SK-N-SH (cell line): ENCODE measurements at regions not wholly inside any gene's neighbourhood (a gene's known extent, or its start where the extent isn't known, plus 50 kb on each side); places are given as distances from the start of the nearest gene placed in this dataset.

Experiments used
- CTCF ChIA-PET: fragments of 300-600, 350-600 bp; formaldehyde crosslinking; extraction: SDS; loops from one replicate; lab custom pipeline; 2021; lab: Yijun Ruan, JAX
- POLR2A ChIA-PET: fragments of 350-600 bp; sonication (Branson Sonifier 250); formaldehyde crosslinking; extraction: SDS; loops from one replicate; lab custom pipeline; 2020; ENCODE audit warnings: antibody characterized with exemption, inconsistent platforms; lab: Yijun Ruan, JAX
- DNase-seq: peaks from one replicate; pipeline ENCODE4 v3.0.0; 2012
- H2AFZ ChIP-seq: fragments of 200-600 bp; sonication (generic); 2 replicates; pipeline ENCODE4 v1.8.1; 2016; ENCODE audit warnings: antibody characterized with exemption, mild to moderate bottlenecking, low read depth
- H3F3A ChIP-seq: fragments of 200-600 bp; sonication (generic); replicated peaks from 2 replicates; pipeline ENCODE3; 2016; ENCODE audit warnings: antibody characterized with exemption, mild to moderate bottlenecking; ENCODE audit not compliant: insufficient read depth
- H3K27ac ChIP-seq, 2 experiments: fragments of 200-500 bp in 1 of 2; fragments of 200-600 bp in 1 of 2; sonication (Bioruptor generic) in 1 of 2; sonication (generic), shearing (Covaris generic) in 1 of 2; 2 replicates each; pipeline versions ENCODE4 v1.5.1 to v1.6.1; 2014 to 2016; ENCODE audit warnings: low read depth in 2 of 2, inconsistent platforms in 1 of 2, low read length in 1 of 2, mild to moderate bottlenecking in 1 of 2, mixed read lengths in 1 of 2
- H3K27me3 ChIP-seq: fragments of 200-600 bp; sonication (generic), shearing (Covaris generic); 2 replicates; pipeline ENCODE4 v1.6.1; 2016; ENCODE audit warnings: mixed run types; ENCODE audit not compliant: insufficient read depth
- H3K36me3 ChIP-seq, 2 experiments: fragments of 200-500 bp in 1 of 2; fragments of 200-600 bp in 1 of 2; sonication (Bioruptor generic) in 1 of 2; sonication (generic) in 1 of 2; replicated peaks in 1 of 2; 2 replicates each; pipeline versions ENCODE3 to v1.5.1; 2014 to 2016; ENCODE audit warnings: low read length in 1 of 2, mild to moderate bottlenecking in 1 of 2; ENCODE audit not compliant: insufficient read depth in 2 of 2, control insufficient read depth in 1 of 2
- H3K4me1 ChIP-seq, 2 experiments: fragments of 200-500 bp in 1 of 2; fragments of 200-600 bp in 1 of 2; sonication (Bioruptor generic) in 1 of 2; sonication (generic), shearing (Covaris generic) in 1 of 2; 2 replicates each; pipeline versions ENCODE4 v1.5.1 to v1.6.1; 2014 to 2016; ENCODE audit warnings: low read depth in 1 of 2, low read length in 1 of 2, mixed run types in 1 of 2; ENCODE audit not compliant: insufficient read depth in 2 of 2, control insufficient read depth in 1 of 2
- H3K4me2 ChIP-seq: fragments of 200-600 bp; sonication (generic), shearing (Covaris generic); 2 replicates; pipeline ENCODE4 v1.6.1; 2017; ENCODE audit warnings: mixed run types
- H3K4me3 ChIP-seq, 2 experiments: fragments of 200-500 bp in 1 of 2; fragments of 200-600 bp in 1 of 2; sonication (Bioruptor generic) in 1 of 2; sonication (generic), shearing (Covaris generic) in 1 of 2; 2 replicates each; pipeline versions ENCODE4 v1.5.1 to v1.8.1; 2014 to 2016; ENCODE audit warnings: low read depth in 2 of 2, inconsistent platforms in 1 of 2, low read length in 1 of 2, mild to moderate bottlenecking in 1 of 2, mixed read lengths in 1 of 2, moderate library complexity in 1 of 2
- H3K79me2 ChIP-seq: fragments of 200-600 bp; sonication (generic); 2 replicates; pipeline ENCODE4 v1.8.1; 2017; ENCODE audit warnings: mild to moderate bottlenecking; ENCODE audit not compliant: insufficient read depth
- H3K9ac ChIP-seq: fragments of 200-600 bp; sonication (generic); 2 replicates; pipeline ENCODE4 v1.6.1; 2017; ENCODE audit warnings: mixed run types
- H3K9me2 ChIP-seq: fragments of 200-600 bp; sonication (generic); 2 replicates; pipeline ENCODE4 v1.6.1; 2017; ENCODE audit warnings: mixed run types
- H3K9me3 ChIP-seq: fragments of 200-600 bp; sonication (generic); 2 replicates; pipeline ENCODE4 v1.6.1; 2017; ENCODE audit warnings: mixed run types, mild to moderate bottlenecking, moderate library complexity
- H4K20me1 ChIP-seq: fragments of 200-600 bp; sonication (generic); 2 replicates; pipeline ENCODE4 v1.6.1; 2017; ENCODE audit warnings: mild to moderate bottlenecking, mixed run types; ENCODE audit not compliant: insufficient read depth
- CHD2 ChIP-seq: fragments of 150-350 bp; IDR thresholded peaks from 2 replicates; pipeline ENCODE4 v1.6.1; 2018; ENCODE audit warnings: low read length; ENCODE audit not compliant: partially characterized antibody
- CTCF ChIP-seq: fragments of 200-600 bp; sonication (generic); IDR thresholded peaks from 2 replicates; pipeline ENCODE4 v1.6.1; 2017; ENCODE audit warnings: antibody characterized with exemption, mild to moderate bottlenecking, moderate library complexity
- ELF1 ChIP-seq: IDR thresholded peaks from 2 replicates; pipeline ENCODE4 v1.4.0; 2012
- EP300 ChIP-seq, 2 experiments: IDR thresholded peaks; 2 replicates each; pipeline versions ENCODE4 v1.4.0 to v1.6.1; 2012; ENCODE audit warnings: borderline replicate concordance in 1 of 2, low read depth in 1 of 2, low read length in 1 of 2
- FOSL2 ChIP-seq: IDR thresholded peaks from 2 replicates; pipeline ENCODE4 v1.4.0; 2012; ENCODE audit warnings: low read depth, mild to moderate bottlenecking, moderate library complexity, borderline replicate concordance
- FOXM1 ChIP-seq: IDR thresholded peaks from 2 replicates; pipeline ENCODE4 v1.4.0; 2012; ENCODE audit warnings: low read depth, mild to moderate bottlenecking
- JUND ChIP-seq: IDR thresholded peaks from 2 replicates; pipeline ENCODE4 v1.4.0; 2012
- POLR2AphosphoS5 ChIP-seq: IDR thresholded peaks from 2 replicates; pipeline ENCODE4 v1.6.1; 2012; ENCODE audit warnings: low read depth, low read length
- RCOR1 ChIP-seq: fragments of 150-350 bp; IDR thresholded peaks from 2 replicates; pipeline ENCODE4 v1.6.1; 2017; ENCODE audit warnings: antibody characterized with exemption, low read length
- REST ChIP-seq: IDR thresholded peaks from 2 replicates; pipeline ENCODE4 v1.6.1; 2012; ENCODE audit warnings: mild to moderate bottlenecking, low read depth, low read length, moderate library complexity
- RXRA ChIP-seq: IDR thresholded peaks from 2 replicates; pipeline ENCODE4 v1.4.0; 2012; ENCODE audit warnings: low read depth, mild to moderate bottlenecking, borderline replicate concordance
- SIN3A ChIP-seq: IDR thresholded peaks from 2 replicates; pipeline ENCODE4 v1.6.1; 2012; ENCODE audit warnings: low read depth, mild to moderate bottlenecking, low read length, moderate library complexity, borderline replicate concordance
- TAF1 ChIP-seq: IDR thresholded peaks from 2 replicates; pipeline ENCODE4 v1.6.1; 2012; ENCODE audit warnings: low read depth, mild to moderate bottlenecking, low read length, moderate library complexity, borderline replicate concordance
- TCF12 ChIP-seq: IDR thresholded peaks from 2 replicates; pipeline ENCODE4 v1.4.0; 2012
- YY1 ChIP-seq: IDR thresholded peaks from 2 replicates; pipeline ENCODE4 v1.4.0; 2012; ENCODE audit warnings: low read depth, mild to moderate bottlenecking
- TF ChIP-seq, protein P1 (sequence below): fragments of 150-350 bp; IDR thresholded peaks from 2 replicates; pipeline ENCODE4 v1.6.1; 2016; ENCODE audit warnings: mild to moderate bottlenecking, low read depth, low read length
- TF ChIP-seq, protein P2 (sequence below): IDR thresholded peaks from 2 replicates; pipeline ENCODE4 v1.4.0; 2012; ENCODE audit warnings: low read depth, borderline replicate concordance
- TF ChIP-seq, protein P3 (sequence below): IDR thresholded peaks from 2 replicates; pipeline ENCODE4 v1.4.0; 2012; ENCODE audit warnings: low read depth

GRCh38 chr6:140872885-140873284, 1259.8 kb upstream of the GJE1 start:
- Histone ChIP-seq H3K27me3 (no peaks in the 10 kb centered on the region), H3K9ac (no peak overlapping the region), H3K79me2 (peaks cover 20% of the 10 kb centered on the region), H3K27ac (no peak overlapping the region), H3K4me3 (no peak overlapping the region), H3K9me2 (no peaks in the 10 kb centered on the region), H3K36me3 (peaks cover 0 to 11% of the 10 kb centered on the region in 2 experiments), H2AFZ (no peak overlapping the region), H3K4me2 (no peak overlapping the region), H4K20me1 (no peaks in the 10 kb centered on the region), H3K9me3 (no peaks in the 10 kb centered on the region), H3K4me1 (no peaks in the 10 kb centered on the region), H3F3A (peaks cover 10% of the 10 kb centered on the region)
- ChIA-PET CTCF (no interaction called here), POLR2A (no interaction called here)
- no peak for DNase-seq
- TF ChIP-seq RXRA: no peak
- no peak for TF ChIP-seq SIN3A
- TF ChIP-seq, protein P1, sequence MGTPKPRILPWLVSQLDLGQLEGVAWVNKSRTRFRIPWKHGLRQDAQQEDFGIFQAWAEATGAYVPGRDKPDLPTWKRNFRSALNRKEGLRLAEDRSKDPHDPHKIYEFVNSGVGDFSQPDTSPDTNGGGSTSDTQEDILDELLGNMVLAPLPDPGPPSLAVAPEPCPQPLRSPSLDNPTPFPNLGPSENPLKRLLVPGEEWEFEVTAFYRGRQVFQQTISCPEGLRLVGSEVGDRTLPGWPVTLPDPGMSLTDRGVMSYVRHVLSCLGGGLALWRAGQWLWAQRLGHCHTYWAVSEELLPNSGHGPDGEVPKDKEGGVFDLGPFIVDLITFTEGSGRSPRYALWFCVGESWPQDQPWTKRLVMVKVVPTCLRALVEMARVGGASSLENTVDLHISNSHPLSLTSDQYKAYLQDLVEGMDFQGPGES: no peak
- TF ChIP-seq RCOR1: no peak
- no peak for TF ChIP-seq CHD2
- TF ChIP-seq, protein P2, sequence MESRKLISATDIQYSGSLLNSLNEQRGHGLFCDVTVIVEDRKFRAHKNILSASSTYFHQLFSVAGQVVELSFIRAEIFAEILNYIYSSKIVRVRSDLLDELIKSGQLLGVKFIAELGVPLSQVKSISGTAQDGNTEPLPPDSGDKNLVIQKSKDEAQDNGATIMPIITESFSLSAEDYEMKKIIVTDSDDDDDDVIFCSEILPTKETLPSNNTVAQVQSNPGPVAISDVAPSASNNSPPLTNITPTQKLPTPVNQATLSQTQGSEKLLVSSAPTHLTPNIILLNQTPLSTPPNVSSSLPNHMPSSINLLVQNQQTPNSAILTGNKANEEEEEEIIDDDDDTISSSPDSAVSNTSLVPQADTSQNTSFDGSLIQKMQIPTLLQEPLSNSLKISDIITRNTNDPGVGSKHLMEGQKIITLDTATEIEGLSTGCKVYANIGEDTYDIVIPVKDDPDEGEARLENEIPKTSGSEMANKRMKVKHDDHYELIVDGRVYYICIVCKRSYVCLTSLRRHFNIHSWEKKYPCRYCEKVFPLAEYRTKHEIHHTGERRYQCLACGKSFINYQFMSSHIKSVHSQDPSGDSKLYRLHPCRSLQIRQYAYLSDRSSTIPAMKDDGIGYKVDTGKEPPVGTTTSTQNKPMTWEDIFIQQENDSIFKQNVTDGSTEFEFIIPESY: no peak
- TF ChIP-seq REST: no peak
- TF ChIP-seq ELF1: no peak
- no peak for TF ChIP-seq CTCF
- TF ChIP-seq, protein P3, sequence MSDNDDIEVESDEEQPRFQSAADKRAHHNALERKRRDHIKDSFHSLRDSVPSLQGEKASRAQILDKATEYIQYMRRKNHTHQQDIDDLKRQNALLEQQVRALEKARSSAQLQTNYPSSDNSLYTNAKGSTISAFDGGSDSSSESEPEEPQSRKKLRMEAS: no peak
- TF ChIP-seq TAF1: no peak
- no peak for TF ChIP-seq POLR2AphosphoS5
- no peak for TF ChIP-seq EP300 (IDR thresholded peaks at IDR 0.05; ENCODE audit: borderline replicate concordance in 1 of 2, low read depth in 1 of 2, low read length in 1 of 2)
- TF ChIP-seq FOXM1: no peak
- no peak for TF ChIP-seq FOSL2
- no peak for TF ChIP-seq JUND
- TF ChIP-seq TCF12: no peak
- TF ChIP-seq YY1: no peak
